ENCODE measurements at regions not wholly inside any gene's neighbourhood (a gene's known extent, or its start where the extent isn't known, plus 50 kb on each side); places are given as distances from the start of the nearest gene placed in this dataset.
A peak's percentile ranks its signal among the peaks of the same experiment; 100 is the strongest.

DNA sequence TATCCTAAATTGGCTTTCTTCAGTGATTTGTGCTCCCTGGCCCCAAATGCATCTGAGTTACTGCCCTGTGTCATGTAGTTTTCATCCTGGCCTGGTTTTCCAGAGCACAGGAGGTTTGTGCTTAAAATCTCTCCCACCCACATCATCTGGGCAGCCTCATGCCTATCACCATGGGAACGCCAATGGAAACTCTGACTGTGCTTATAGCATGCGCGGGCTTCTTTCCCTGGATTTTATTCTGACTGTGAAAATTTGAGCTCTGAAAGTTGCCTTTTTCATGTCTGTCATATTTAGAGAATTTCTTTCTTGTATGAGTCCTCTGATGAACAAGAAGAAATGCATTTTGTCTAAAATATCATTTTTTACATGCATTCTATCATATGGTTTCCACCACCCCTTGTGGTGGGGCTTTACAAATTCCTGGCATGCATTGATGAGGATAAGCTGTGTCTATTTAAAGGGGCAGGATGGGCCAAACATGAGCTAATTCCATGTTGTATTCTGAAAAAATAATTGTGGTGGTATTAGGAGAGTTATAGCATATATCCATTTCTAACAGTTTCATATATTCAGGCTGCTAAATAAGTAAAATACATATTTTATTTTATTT lies 55.1 kb downstream of the IRAG1 start:
- Histone ChIP-seq H3F3A (replicated peaks; ENCODE audit: insufficient read depth) (no peaks in the 10 kb centered on the region), H2AFZ (ENCODE audit: low read depth) (no peak overlapping the region), H3K36me3 (replicated peaks in 1 of 2; ENCODE audit: control insufficient read depth in 1 of 2, insufficient read depth in 2 of 2, low read length in 1 of 2) (no peaks in the 10 kb centered on the region), H3K79me2 (ENCODE audit: insufficient read depth) (no peaks in the 10 kb centered on the region), H3K4me3 (ENCODE audit: low read depth in 2 of 2, low read length in 1 of 2) (no peak overlapping the region), H3K4me1 (ENCODE audit: control insufficient read depth in 1 of 2, insufficient read depth in 2 of 2, low read depth in 1 of 2, low read length in 1 of 2) (no peaks in the 10 kb centered on the region; a peak in 1 of 4 replicates), H3K9me2 (no peaks in the 10 kb centered on the region), H3K27ac (ENCODE audit: low read depth in 2 of 2, low read length in 1 of 2) (no peak overlapping the region), H3K27me3 (ENCODE audit: insufficient read depth) (no peaks in the 10 kb centered on the region), H3K9ac (no peak overlapping the region), H3K9me3 (no peaks in the 10 kb centered on the region), H4K20me1 (ENCODE audit: insufficient read depth) (no peaks in the 10 kb centered on the region), H3K4me2 (no peak overlapping the region)
- TF ChIP-seq TEAD4 (IDR thresholded peaks at IDR 0.05; ENCODE audit: borderline replicate concordance, insufficient read depth): no peak
- no peak for TF ChIP-seq POLR2AphosphoS5 (IDR thresholded peaks at IDR 0.05; ENCODE audit: low read depth, low read length)
- TF ChIP-seq TAF1 (IDR thresholded peaks at IDR 0.05; ENCODE audit: borderline replicate concordance, low read depth, low read length): no peak
- TF ChIP-seq JUND (IDR thresholded peaks at IDR 0.05): no peak
- TF ChIP-seq YY1 (IDR thresholded peaks at IDR 0.05; ENCODE audit: low read depth): no peak
- TF ChIP-seq NRF1 (IDR thresholded peaks at IDR 0.05; ENCODE audit: low read depth, low read length): no peak
- no peak for TF ChIP-seq SMC3 (IDR thresholded peaks at IDR 0.05; ENCODE audit: low read depth, low read length)
- TF ChIP-seq, protein P1, sequence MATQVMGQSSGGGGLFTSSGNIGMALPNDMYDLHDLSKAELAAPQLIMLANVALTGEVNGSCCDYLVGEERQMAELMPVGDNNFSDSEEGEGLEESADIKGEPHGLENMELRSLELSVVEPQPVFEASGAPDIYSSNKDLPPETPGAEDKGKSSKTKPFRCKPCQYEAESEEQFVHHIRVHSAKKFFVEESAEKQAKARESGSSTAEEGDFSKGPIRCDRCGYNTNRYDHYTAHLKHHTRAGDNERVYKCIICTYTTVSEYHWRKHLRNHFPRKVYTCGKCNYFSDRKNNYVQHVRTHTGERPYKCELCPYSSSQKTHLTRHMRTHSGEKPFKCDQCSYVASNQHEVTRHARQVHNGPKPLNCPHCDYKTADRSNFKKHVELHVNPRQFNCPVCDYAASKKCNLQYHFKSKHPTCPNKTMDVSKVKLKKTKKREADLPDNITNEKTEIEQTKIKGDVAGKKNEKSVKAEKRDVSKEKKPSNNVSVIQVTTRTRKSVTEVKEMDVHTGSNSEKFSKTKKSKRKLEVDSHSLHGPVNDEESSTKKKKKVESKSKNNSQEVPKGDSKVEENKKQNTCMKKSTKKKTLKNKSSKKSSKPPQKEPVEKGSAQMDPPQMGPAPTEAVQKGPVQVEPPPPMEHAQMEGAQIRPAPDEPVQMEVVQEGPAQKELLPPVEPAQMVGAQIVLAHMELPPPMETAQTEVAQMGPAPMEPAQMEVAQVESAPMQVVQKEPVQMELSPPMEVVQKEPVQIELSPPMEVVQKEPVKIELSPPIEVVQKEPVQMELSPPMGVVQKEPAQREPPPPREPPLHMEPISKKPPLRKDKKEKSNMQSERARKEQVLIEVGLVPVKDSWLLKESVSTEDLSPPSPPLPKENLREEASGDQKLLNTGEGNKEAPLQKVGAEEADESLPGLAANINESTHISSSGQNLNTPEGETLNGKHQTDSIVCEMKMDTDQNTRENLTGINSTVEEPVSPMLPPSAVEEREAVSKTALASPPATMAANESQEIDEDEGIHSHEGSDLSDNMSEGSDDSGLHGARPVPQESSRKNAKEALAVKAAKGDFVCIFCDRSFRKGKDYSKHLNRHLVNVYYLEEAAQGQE (IDR thresholded peaks at IDR 0.05; ENCODE audit: low read depth, low read length): no peak
- no peak for TF ChIP-seq TCF12 (IDR thresholded peaks at IDR 0.05)
- no peak for TF ChIP-seq ZBTB33 (IDR thresholded peaks at IDR 0.05; ENCODE audit: borderline replicate concordance, low read depth)
- no peak for TF ChIP-seq RAD21 (IDR thresholded peaks at IDR 0.05; ENCODE audit: low read length)
- TF ChIP-seq, protein P2, sequence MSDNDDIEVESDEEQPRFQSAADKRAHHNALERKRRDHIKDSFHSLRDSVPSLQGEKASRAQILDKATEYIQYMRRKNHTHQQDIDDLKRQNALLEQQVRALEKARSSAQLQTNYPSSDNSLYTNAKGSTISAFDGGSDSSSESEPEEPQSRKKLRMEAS (IDR thresholded peaks at IDR 0.05; ENCODE audit: low read depth): no peak
- POLR2A ChIA-PET: no interaction called here
- CTCF ChIA-PET: interaction anchor here (0.7 to 0.9 kb wide), 4 partner anchors 8 to 106 kb away, joined by 3 to 4 read pairs (median 3); no protein-coding TSS in a partner anchor
- 96% methylated on average over 3 of the region's 3 CpGs for WGBS (ENCODE audit: low lambda C conversion rate)
- peak; percentile 48 for DNase-seq
